SK-N-SH treated with all-trans-retinoic acid at 6 μM for 48 hours (cell line): ENCODE measurements at regions not wholly inside any gene's neighbourhood (a gene's known extent, or its start where the extent isn't known, plus 50 kb on each side); places are given as distances from the start of the nearest gene placed in this dataset.

Source experiments
- ATAC-seq: fragments of 200-7000 bp; cut with Tn5 transposase; 3 replicates; pipeline ENCODE4 v1.9.1; 2020; ENCODE audit warnings: mild to moderate bottlenecking, moderate library complexity
- ARNTL ChIP-seq: fragments of 450-650 bp; formaldehyde crosslinking; IDR thresholded peaks from 2 replicates; pipeline ENCODE4 v1.5.0; 2020; ENCODE audit warnings: low read depth, mild to moderate bottlenecking, moderate library complexity, borderline replicate concordance
- CSDC2 ChIP-seq: fragments of 250-450 bp; sonication (Bioruptor Pico); IDR thresholded peaks from 2 replicates; pipeline ENCODE4 v1.5.0; 2020; ENCODE audit warnings: mild to moderate bottlenecking, moderate library complexity
- CSRNP3 ChIP-seq: fragments of 250-450 bp; sonication (Bioruptor Pico); IDR thresholded peaks from 2 replicates; pipeline ENCODE4 v1.5.1; 2021; ENCODE audit warnings: mild to moderate bottlenecking, moderate library complexity
- ESRRG ChIP-seq: fragments of 250-450 bp; sonication (Bioruptor Pico); IDR thresholded peaks from 2 replicates; pipeline ENCODE4 v1.6.1; 2021; ENCODE audit warnings: mild to moderate bottlenecking
- OSR1 ChIP-seq: fragments of 250-450 bp; sonication (Bioruptor Pico); IDR thresholded peaks from 2 replicates; pipeline ENCODE4 v1.8.0; 2022; ENCODE audit warnings: moderate library complexity, mild to moderate bottlenecking, inconsistent platforms
- PATZ1 ChIP-seq: fragments of 250-450 bp; sonication (Bioruptor Pico); IDR thresholded peaks from 2 replicates; pipeline ENCODE4 v1.8.0; 2020; ENCODE audit warnings: mild to moderate bottlenecking, moderate library complexity, borderline replicate concordance
- POU6F1 ChIP-seq: fragments of 250-450 bp; sonication (Bioruptor Pico); IDR thresholded peaks from 2 replicates; pipeline ENCODE4 v1.8.0; 2021; ENCODE audit warnings: low read depth, mild to moderate bottlenecking, moderate library complexity, borderline replicate concordance
- PPARA ChIP-seq: fragments of 250-450 bp; sonication (Bioruptor Pico); IDR thresholded peaks from 2 replicates; pipeline ENCODE4 v1.5.0; 2020; ENCODE audit warnings: mild to moderate bottlenecking, borderline replicate concordance
- RARB ChIP-seq: fragments of 250-450 bp; sonication (Bioruptor Pico); IDR thresholded peaks from 2 replicates; pipeline ENCODE4 v1.8.0; 2021; ENCODE audit warnings: mild to moderate bottlenecking, moderate library complexity
- TCF4 ChIP-seq: fragments of 250-450 bp; sonication (Bioruptor Pico); IDR thresholded peaks from 2 replicates; pipeline ENCODE4 v1.8.0; 2021; ENCODE audit warnings: mild to moderate bottlenecking, moderate library complexity, borderline replicate concordance
- TOX ChIP-seq: fragments of 250-450 bp; sonication (Bioruptor Pico); IDR thresholded peaks from 2 replicates; pipeline ENCODE4 v1.8.0; 2021; ENCODE audit warnings: mild to moderate bottlenecking, moderate library complexity, borderline replicate concordance
- TSHZ2 ChIP-seq: fragments of 250-450 bp; sonication (Bioruptor Pico); IDR thresholded peaks from 2 replicates; pipeline ENCODE4 v1.5.0; 2020; ENCODE audit warnings: mild to moderate bottlenecking, moderate library complexity
- ZC3H10 ChIP-seq: fragments of 250-450 bp; sonication (Bioruptor Pico); IDR thresholded peaks from 2 replicates; pipeline ENCODE4 v1.5.1; 2021; ENCODE audit warnings: mild to moderate bottlenecking, moderate library complexity
- ZFP3 ChIP-seq: fragments of 250-450 bp; sonication (Bioruptor Pico); IDR thresholded peaks from 2 replicates; pipeline ENCODE4 v1.5.0; 2020; ENCODE audit warnings: mild to moderate bottlenecking, moderate library complexity
- ZNF565 ChIP-seq: fragments of 450-650 bp; formaldehyde crosslinking; conservative IDR thresholded peaks from 2 replicates; pipeline ENCODE4 v1.5.0; 2020; ENCODE audit warnings: low read depth, mild to moderate bottlenecking, moderate library complexity
- ZNF70 ChIP-seq: fragments of 450-650 bp; formaldehyde crosslinking; IDR thresholded peaks from 2 replicates; pipeline ENCODE4 v1.5.0; 2020; ENCODE audit warnings: mild to moderate bottlenecking, moderate library complexity
- ZNF8 ChIP-seq: fragments of 450-650 bp; formaldehyde crosslinking; IDR thresholded peaks from 2 replicates; pipeline ENCODE4 v1.5.0; 2020; ENCODE audit warnings: mild to moderate bottlenecking, moderate library complexity

- no peak for TF ChIP-seq RARB
- no peak for TF ChIP-seq ZNF565
- no peak for TF ChIP-seq CSRNP3
- no peak for TF ChIP-seq ZNF8
- no peak for TF ChIP-seq OSR1 (CRISPR knock-in tag)
- no peak for TF ChIP-seq TSHZ2 (CRISPR knock-in tag)
- no peak for TF ChIP-seq CSDC2
- TF ChIP-seq ESRRG (CRISPR knock-in tag) = no peak
- TF ChIP-seq ZFP3 (CRISPR knock-in tag) = no peak
- TF ChIP-seq ZNF70 (CRISPR knock-in tag) = no peak
- no peak for TF ChIP-seq POU6F1
- TF ChIP-seq ARNTL (CRISPR knock-in tag) = no peak
- no peak for TF ChIP-seq TOX (CRISPR knock-in tag)
- TF ChIP-seq, all 23 proteins: peak for 0
- no peak for ATAC-seq
Observed at GRCh38 chr18:53625997-53626599, 598.4 kb downstream of the MBD2 start.

GRCh38 chr18:53610957-53611356 is 613.5 kb downstream of the MBD2 start:
- ATAC-seq = no peak

More at GRCh38 chr18:53610957-53611356, 613.5 kb downstream of the MBD2 start:
- TF ChIP-seq PPARA (CRISPR knock-in tag) (no peak), TOX (CRISPR knock-in tag) (no peak), ZC3H10 (CRISPR knock-in tag) (no peak), TCF4 (CRISPR knock-in tag) (no peak), ZNF565 (no peak), PATZ1 (CRISPR knock-in tag) (no peak), TSHZ2 (CRISPR knock-in tag) (no peak)
